Stimulated activated naive B cell treated with anti-CD40 and anti-IgM and Interleukin-4, amounts not matched to agents 10 μg/mL and 1 μg/mL and 100 μg/mL, for 72 hours (primary cell): ENCODE measurements at regions not wholly inside any gene's neighbourhood (a gene's known extent, or its start where the extent isn't known, plus 50 kb on each side); places are given as distances from the start of the nearest gene placed in this dataset.
"Not testable (repeated sequence)": the region's sequence is repeated elsewhere in the genome, so short reads cannot be mapped to it uniquely, and the experiment has no call there.

ENCODE experiments used
- ATAC-seq, 2 donors: fragments of 150-1000 bp; cut with Tn5 transposase; replicated peaks; 2 replicates each; pipeline ENCODE4 v1.10.0; 2021; ENCODE audit warnings: moderate library complexity in 1 of 2
- DNase-seq: peaks from one replicate; pipeline ENCODE4 v3.0.0; 2021
- H3K27ac Mint-ChIP-seq: one replicate; pipeline ENCODE4 v1.8.0; 2022; ENCODE audit warnings: mild to moderate bottlenecking, mixed read lengths
- H3K27me3 Mint-ChIP-seq, 2 donors: one replicate each; pipeline ENCODE4 v1.8.0; 2022; ENCODE audit warnings: mixed read lengths in 2 of 2
- H3K36me3 Mint-ChIP-seq, 2 donors: one replicate each; pipeline ENCODE4 v1.8.0; 2022; ENCODE audit warnings: mixed read lengths in 2 of 2, mild to moderate bottlenecking in 1 of 2
- H3K4me1 Mint-ChIP-seq, 2 donors: one replicate each; pipeline ENCODE4 v1.8.0; 2022; ENCODE audit warnings: mixed read lengths in 2 of 2, mild to moderate bottlenecking in 1 of 2
- H3K4me3 Mint-ChIP-seq, 2 donors: one replicate each; pipeline ENCODE4 v1.8.0; 2022; ENCODE audit warnings: mild to moderate bottlenecking in 2 of 2, mixed read lengths in 2 of 2, moderate library complexity in 1 of 2
- H3K9me3 Mint-ChIP-seq, 2 donors: one replicate each; pipeline ENCODE4 v1.8.0; 2022; ENCODE audit warnings: mixed read lengths in 2 of 2, mild to moderate bottlenecking in 1 of 2

DNA sequence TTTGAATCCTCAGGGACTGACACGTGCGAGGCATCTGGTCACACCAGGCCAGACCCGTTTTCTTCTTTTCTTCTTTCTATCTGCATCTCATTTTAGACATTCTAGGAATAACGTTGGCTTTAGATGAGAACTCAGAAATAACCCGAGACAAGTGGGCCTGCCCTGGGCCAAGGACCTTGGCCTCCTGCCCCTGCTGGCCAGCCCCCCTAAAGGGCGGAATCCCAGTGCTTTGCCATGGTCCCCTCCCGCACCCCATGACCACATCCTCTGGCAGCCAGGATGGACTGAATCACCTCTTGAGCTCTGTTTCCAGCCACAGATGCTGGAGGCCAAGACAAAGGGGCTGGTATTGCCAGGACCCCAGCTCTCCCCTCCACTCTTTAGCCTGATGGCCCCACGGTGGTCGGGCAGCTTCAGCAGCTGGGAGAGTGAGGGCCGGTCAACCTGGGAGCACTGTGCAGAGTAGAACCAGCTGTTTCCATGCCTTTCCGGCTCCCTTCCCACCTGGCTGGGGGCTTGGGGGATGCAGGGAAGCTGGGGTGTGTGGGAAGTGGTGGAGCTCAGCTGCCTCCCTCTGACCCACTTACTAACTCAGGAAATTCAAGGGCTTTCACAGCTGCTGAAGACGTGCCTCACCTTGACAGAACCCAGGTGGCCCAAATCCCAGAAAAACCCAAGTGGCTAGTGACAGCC is 190.9 kb downstream of the FAM43A start:
- Mint-ChIP-seq H3K27ac (no peak overlapping the region), H3K36me3 (no peaks in the 10 kb centered on the region), H3K4me3 (no peak overlapping the region), H3K27me3 (peaks cover 6 to 9% of the 10 kb centered on the region in 2 donors), H3K4me1 (peaks cover 21 to 30% of the 10 kb centered on the region in 2 donors), H3K9me3 (no peaks in the 10 kb centered on the region)
- ATAC-seq (no peak), DNase-seq (no peak)

DNA sequence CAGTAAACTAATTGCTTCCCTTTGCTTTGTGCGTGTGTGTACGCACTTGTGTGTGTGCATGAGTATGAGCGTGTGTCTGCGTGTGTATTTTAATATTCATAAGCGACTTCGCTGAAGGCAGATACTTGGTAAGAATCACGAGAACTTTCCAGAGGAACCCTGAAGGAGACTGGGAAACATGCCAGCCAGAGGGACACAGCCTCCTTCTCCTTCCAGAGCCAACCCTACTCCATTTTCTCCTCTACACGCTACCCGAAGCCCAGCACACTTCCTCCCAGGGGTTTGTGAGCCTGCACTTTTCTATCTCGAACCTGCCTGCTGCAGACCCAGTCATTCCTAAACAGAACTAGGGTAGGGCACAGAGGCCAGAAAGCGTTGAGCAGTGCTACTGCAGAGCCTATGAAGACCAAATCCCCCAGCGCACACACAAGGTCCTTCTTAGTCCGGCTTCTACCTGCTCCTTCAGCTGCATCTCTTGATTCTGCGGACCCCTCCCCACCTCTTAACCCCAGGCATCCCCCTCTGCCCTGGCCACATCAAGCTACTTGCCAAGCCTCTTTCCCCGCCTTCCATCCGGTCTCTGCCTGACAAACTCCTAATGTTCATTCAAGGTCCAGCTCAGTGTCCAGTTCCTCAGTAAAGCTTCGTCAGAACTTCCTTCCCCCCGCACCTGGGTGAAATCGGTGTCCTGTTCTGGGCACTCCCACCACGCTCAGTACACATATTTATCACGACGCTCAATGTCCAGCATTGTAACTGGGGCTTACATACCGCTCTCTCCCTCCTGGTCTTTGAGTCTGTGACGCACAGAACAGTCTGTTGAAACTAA is 191.8 kb downstream of the FAM43A start:
- H3K27me3 Mint-ChIP-seq: peaks cover 6 to 14% of the 10 kb centered on the region in 2 donors
- no peak overlapping the region for H3K4me3 Mint-ChIP-seq
- DNase-seq (no peak), ATAC-seq (no peak)
- no peaks in the 10 kb centered on the region for H3K9me3 Mint-ChIP-seq
- H3K27ac Mint-ChIP-seq: no peak overlapping the region
- peaks cover 17 to 21% of the 10 kb centered on the region in 2 donors for H3K4me1 Mint-ChIP-seq
- no peaks in the 10 kb centered on the region for H3K36me3 Mint-ChIP-seq

DNA sequence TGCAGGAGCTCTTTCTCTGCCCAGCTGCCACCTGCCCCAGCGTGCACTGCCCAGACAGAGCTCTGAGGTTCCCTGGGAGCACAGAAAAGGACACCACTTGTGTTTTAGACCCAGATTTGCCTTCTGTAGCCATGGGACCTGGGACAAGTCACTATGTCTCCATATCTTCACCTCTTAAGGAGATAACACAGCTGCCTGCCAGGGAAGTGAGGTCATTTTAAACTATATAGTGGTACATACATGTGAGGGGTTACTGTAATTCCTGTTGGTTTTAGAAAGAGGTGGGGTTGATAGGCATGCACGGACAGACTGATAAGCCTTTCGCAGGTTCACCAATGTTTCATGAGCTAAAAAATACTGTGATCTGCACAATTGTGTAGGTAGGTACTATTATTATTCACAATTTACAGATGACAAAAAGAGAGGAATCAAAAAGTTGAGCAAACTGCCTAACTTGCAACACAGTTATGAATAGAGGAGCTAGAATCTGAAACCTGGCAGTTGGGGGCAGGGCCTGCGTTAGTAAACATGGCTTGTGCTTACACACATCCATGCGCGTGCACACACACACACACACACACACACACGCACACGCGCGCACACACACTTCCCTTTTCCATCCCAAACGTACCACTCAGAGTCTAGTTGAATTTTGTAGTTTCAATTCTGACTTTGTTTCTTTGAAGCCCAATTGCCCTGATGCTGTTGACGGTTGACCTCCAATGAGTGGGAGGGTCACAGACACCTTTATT is 193.6 kb downstream of the FAM43A start:
- no peak overlapping the region for H3K27ac Mint-ChIP-seq
- DNase-seq: peak; percentile 18
- peaks cover 7 to 11% of the 10 kb centered on the region in 2 donors for H3K9me3 Mint-ChIP-seq
- H3K4me3 Mint-ChIP-seq: peak overlapping the region; percentile 14 to 17
- H3K36me3 Mint-ChIP-seq: no peaks in the 10 kb centered on the region
- H3K4me1 Mint-ChIP-seq: peaks cover 15 to 19% of the 10 kb centered on the region in 2 donors
- peak; percentile 76 to 80 for ATAC-seq
- H3K27me3 Mint-ChIP-seq: peaks cover 6 to 14% of the 10 kb centered on the region in 2 donors

DNA sequence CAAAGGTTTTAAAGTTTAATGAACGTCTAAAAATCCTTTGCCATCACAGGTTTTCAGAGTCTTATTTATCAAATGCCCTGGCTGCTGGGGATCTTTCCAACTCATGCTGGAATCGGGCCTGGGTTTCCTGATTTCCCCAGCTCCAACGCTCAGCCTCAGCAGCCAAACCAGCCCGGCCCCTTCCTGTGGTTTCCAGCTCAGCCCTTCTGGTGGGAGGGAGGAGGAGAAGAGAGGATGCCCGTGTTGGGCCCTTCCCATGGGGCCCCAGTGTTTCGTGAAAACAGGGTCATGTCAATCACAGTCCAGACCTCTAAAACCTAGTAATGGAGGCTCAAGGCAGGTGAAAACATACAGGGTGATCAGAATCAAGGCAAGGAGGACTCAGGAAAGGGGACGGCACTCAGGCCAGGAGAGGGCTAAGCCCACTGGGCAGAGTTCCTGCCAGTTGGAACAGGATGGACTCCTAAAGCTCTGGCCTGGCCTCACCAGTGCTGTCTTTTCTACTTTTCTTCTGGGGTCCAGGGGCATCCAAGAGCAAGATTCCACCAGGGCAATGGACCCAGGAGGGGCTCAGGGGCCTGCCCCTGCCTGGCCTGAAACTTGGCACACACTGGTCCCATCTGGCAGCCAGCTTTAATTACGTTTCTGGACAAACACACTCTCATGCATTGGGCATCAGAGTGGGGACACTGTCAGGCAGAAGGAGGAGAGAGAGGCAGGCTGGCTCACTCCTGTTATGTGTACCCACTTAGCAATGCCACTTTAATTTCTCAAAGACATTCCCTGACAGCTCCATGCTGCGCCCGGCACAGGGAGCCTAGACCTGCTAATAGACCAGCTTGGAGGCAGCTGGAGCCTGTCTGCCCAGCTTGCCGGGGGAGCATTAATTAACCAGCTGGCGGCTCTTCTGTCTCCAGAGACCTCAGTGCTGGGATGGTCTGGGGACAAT is 194.6 kb downstream of the FAM43A start:
- H3K4me3 Mint-ChIP-seq: no peak overlapping the region

DNA sequence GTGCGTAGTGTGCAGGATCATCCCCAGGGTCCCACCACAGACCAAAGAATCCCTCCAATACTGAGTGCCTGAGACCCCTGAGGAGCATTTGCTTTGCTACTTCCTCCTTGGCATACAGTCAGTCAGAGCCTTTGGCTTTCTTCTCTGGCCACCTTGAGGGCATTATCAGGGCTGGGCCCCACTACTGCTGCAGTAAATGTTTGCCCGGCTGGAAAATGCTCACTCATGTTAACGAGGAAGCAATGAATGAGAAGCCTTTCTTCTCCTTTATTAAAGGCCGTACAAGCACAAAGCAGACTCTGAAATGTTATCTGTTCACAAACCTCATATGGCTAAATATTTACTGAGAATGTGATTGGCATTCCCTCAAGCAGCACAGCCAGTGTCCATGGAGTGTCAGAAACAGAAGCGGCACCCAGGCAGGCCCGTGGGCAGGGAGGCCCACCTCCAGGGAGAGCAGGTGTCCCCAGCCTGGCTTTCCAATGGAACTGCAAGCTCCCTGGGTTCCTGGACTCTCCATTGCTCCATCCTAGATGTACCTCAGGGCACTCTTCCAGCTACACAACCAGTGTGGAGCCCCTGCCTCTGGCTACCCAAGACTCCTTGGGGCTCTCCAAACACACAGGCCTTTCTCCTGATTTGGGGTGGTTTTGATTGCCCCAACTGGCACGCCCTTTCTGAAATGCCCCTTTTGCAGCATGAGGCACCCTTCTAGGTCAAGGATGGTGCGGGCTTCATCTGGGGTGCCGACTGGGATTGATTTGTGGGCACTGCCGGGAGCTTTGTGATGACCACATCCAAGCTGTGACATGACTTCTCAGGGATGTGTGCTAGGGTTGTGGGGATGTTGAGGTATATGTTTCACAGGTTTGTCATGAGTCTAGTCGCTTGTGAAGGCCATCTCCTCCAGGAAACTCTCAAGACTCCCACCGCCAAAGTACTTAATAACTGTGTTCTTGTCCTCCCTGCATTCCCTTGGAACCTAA is 195.6 kb downstream of the FAM43A start:
- Mint-ChIP-seq H3K27ac (no peak overlapping the region), H3K4me3 (no peak overlapping the region), H3K9me3 (peaks cover 11% of the 10 kb centered on the region in 2 donors), H3K27me3 (peaks cover 0 to 5% of the 10 kb centered on the region in 2 donors), H3K4me1 (peaks cover 15 to 24% of the 10 kb centered on the region in 2 donors), H3K36me3 (peaks cover 0 to 4% of the 10 kb centered on the region in 2 donors)
- DNase-seq: no peak
- ATAC-seq: no peak

More for the DNA sequence above, 194.6 kb downstream of the FAM43A start:
- Mint-ChIP-seq H3K27ac (peak overlapping the region; percentile 65), H3K4me1 (peaks cover 15 to 19% of the 10 kb centered on the region in 2 donors), H3K27me3 (peaks cover 3 to 11% of the 10 kb centered on the region in 2 donors), H3K36me3 (peaks cover 0 to 4% of the 10 kb centered on the region in 2 donors), H3K9me3 (peaks cover 11% of the 10 kb centered on the region in 2 donors)
- DNase-seq: no peak
- peak; percentile 62 to 66 for ATAC-seq

DNA sequence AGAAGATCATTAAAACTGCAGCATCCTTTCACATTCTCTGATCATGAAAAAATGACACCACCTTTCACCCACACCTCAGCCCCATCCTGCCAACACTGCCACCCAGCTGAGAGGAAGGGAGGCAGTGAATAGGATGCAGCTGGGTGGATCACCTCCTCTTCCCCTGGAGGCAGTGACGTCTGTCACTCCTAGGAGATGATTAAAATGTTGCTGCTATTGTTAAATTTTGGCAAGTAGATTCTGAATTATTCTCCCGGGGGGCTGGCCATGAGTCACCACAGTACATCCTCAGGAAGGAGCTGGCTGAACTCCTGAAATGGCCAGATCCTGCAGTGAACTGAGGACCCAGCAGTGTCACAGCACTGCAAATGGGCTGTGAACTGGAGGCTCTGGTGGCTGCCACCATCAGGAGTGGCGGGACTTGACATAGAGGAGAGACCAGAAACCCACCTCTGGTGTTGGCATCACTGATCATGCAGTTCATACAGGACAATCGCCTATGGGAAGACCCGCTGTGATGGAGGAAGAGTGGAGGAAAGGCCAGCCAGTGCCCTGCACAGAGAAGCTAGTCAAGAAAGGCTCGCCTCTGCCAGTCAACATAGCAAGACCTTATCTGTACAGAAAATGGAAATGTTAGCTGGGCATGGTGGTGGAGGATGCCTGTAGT is 199.1 kb downstream of the FAM43A start:
- H3K9me3 Mint-ChIP-seq: peaks cover 19 to 20% of the 10 kb centered on the region in 2 donors
- H3K27ac Mint-ChIP-seq: no peak overlapping the region
- ATAC-seq (no peak), DNase-seq (no peak)
- H3K4me1 Mint-ChIP-seq: peaks cover 10 to 20% of the 10 kb centered on the region in 2 donors
- no peak overlapping the region for H3K4me3 Mint-ChIP-seq
- H3K36me3 Mint-ChIP-seq: peaks cover 2 to 10% of the 10 kb centered on the region in 2 donors
- peaks cover 0 to 5% of the 10 kb centered on the region in 2 donors for H3K27me3 Mint-ChIP-seq

DNA sequence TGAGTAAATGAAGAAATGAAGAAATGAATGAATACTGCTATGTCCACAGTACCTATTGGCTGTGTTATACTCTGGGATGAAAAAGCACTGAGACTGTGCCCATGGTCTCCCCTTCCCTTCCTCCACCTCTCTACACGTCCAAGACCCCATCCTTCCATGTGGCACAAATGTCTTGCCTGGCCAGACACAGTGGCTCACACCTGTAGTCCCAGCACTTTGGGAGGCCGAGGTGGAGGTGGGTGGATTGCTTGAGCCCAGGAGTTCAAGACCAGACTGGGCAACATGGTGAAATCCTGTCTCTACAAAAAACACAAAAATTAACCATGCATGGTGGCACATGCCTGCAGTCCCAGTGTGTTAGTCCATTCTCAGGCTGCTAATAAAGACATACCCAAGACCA is 200.1 kb downstream of the FAM43A start:
- Mint-ChIP-seq H3K4me3 (no peak overlapping the region), H3K27me3 (peaks cover 0 to 5% of the 10 kb centered on the region in 2 donors), H3K27ac (no peak overlapping the region), H3K9me3 (peaks cover 19 to 20% of the 10 kb centered on the region in 2 donors), H3K4me1 (peaks cover 2 to 10% of the 10 kb centered on the region in 2 donors), H3K36me3 (peaks cover 2 to 10% of the 10 kb centered on the region in 2 donors)
- ATAC-seq (no peak), DNase-seq (no peak)

DNA sequence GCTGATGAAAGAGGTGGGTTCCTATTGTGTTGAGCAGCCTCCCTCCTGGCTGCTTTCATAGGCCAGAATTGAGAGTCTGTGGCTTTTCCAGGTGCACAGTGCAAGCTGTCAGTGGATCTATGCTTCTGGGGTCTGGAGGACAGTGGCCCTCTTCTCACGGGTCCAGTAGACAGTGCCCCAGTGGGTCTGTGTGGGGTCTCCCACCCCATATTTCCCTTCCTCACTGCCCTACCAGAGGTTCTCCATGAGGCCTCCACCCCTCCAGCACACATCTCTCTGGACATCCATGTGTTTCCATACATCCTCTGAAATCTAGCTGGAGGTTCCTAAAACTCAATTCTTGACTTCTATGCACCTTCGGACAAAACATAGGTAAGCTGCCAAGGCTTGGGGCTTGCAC is 201.2 kb downstream of the FAM43A start:
- Mint-ChIP-seq H3K9me3 (peaks cover 19 to 20% of the 10 kb centered on the region in 2 donors), H3K27ac (no peak overlapping the region)
- ATAC-seq: no peak

DNA sequence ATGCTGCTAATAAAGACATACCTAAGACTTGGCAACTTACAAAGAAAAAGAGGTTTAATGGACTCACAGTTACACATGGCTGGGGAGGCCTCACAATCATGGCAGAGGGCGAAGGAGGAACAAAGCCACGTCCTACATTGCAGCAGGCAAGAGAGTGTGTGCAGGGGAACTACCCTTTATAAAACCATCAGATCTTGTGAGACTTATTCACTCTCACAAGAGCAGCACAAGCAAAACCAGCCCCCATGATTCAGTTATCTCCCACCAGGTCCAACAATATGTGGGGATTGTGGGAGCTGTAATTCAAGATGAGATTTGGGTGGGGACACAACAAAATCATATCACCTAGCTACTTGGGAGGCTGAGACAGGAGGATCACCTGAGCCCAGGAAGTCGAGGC is 202.4 kb downstream of the FAM43A start:
- Mint-ChIP-seq H3K36me3 (peaks cover 2 to 10% of the 10 kb centered on the region in 2 donors), H3K9me3 (peaks cover 19% of the 10 kb centered on the region in 2 donors), H3K4me1 (peaks cover 4 to 12% of the 10 kb centered on the region in 2 donors)
- ATAC-seq, H3K4me3 Mint-ChIP-seq, DNase-seq, H3K27me3 Mint-ChIP-seq, H3K27ac Mint-ChIP-seq: not testable (repeated sequence)

More for the DNA sequence above, 201.2 kb downstream of the FAM43A start:
- DNase-seq: no peak
- H3K36me3 Mint-ChIP-seq: peaks cover 2 to 10% of the 10 kb centered on the region in 2 donors
- H3K27me3 Mint-ChIP-seq: peaks cover 0 to 2% of the 10 kb centered on the region in 2 donors
- H3K4me1 Mint-ChIP-seq: peaks cover 2 to 9% of the 10 kb centered on the region in 2 donors
- no peak overlapping the region for H3K4me3 Mint-ChIP-seq

DNA sequence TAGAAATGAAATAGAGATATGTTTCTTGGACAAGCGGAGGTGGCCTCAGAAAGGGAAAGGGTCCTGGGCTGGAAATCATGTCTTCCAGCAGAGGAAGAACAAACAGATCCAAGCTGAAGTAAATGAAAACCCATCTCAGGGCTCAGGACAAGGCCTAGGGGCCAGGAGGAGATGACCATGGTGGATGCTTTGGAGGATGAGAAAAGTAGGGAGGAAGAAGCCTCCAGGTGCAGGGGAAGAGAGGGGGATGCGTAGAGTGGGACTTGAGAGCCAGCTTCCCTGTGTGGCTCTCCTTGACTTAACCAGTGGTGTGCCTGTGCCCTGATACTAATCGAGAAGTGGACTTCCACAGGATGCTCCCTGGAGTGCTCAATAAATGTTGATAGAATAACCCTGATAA is 203.2 kb downstream of the FAM43A start:
- H3K27me3 Mint-ChIP-seq: no peaks in the 10 kb centered on the region
- peaks cover 11 to 16% of the 10 kb centered on the region in 2 donors for H3K9me3 Mint-ChIP-seq
- H3K4me1 Mint-ChIP-seq: peaks cover 4 to 21% of the 10 kb centered on the region in 2 donors
- no peak for DNase-seq
- peaks cover 4 to 10% of the 10 kb centered on the region in 2 donors for H3K36me3 Mint-ChIP-seq
- ATAC-seq: no peak
- H3K27ac Mint-ChIP-seq: peak overlapping the region; percentile 34
- H3K4me3 Mint-ChIP-seq: no peak overlapping the region

DNA sequence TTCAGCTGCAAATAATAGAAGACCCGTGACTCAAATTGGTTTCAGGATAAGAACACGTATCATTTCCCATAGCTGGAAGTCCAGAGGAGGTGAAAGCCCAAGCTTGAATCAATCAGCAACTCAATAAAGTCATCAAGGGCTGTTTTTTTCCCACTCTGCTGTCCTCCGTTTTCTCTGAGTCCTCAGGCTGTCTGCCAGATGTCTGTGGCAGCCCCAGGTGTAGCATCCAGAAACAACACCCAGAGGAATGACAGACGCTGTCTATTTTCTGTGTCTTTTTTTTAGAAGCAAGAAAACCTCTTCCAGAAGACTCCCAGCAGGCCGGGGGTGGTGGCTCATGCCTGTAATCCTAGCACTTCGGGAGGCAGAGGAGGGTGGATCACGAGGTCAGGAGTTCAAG is 204.4 kb downstream of the FAM43A start:
- Mint-ChIP-seq H3K4me3 (no peak overlapping the region), H3K9me3 (peaks cover 15 to 18% of the 10 kb centered on the region in 2 donors), H3K27ac (no peak overlapping the region), H3K27me3 (no peaks in the 10 kb centered on the region), H3K4me1 (peaks cover 4 to 26% of the 10 kb centered on the region in 2 donors), H3K36me3 (peaks cover 4 to 6% of the 10 kb centered on the region in 2 donors)
- DNase-seq: no peak
- ATAC-seq: no peak
